AG04449 (cell line): ENCODE measurements at regions not wholly inside any gene's neighbourhood (a gene's known extent, or its start where the extent isn't known, plus 50 kb on each side); places are given as distances from the start of the nearest gene placed in this dataset.

Source experiments
- CTCF ChIA-PET: fragments of 350-600 bp; formaldehyde crosslinking; extraction: SDS; loops from one replicate; lab custom pipeline; 2021; ENCODE audit warnings: antibody characterized with exemption; lab: Yijun Ruan, JAX
- POLR2A ChIA-PET: fragments of 400-600, 350-600 bp; formaldehyde crosslinking; extraction: SDS; loops from one replicate; lab custom pipeline; 2020; ENCODE audit warnings: antibody characterized with exemption, inconsistent platforms; lab: Yijun Ruan, JAX
- DNase-seq: peaks from one replicate; pipeline ENCODE4 v3.0.0-alpha.2; 2010; ENCODE audit warnings: low read depth, low spot score
- H3K4me3 ChIP-seq: 2 replicates; pipeline ENCODE4 v1.5.1; 2011; ENCODE audit warnings: low read depth, mild to moderate bottlenecking, control low read depth, low read length
- TF ChIP-seq, protein P1 (sequence below): IDR thresholded peaks from one replicate; pipeline ENCODE4 v1.5.1; 2011; ENCODE audit warnings: mild to moderate bottlenecking, moderate library complexity, low read length, control low read depth, inconsistent platforms; ENCODE audit not compliant: insufficient read depth; ENCODE audit errors: missing control alignments

DNA sequence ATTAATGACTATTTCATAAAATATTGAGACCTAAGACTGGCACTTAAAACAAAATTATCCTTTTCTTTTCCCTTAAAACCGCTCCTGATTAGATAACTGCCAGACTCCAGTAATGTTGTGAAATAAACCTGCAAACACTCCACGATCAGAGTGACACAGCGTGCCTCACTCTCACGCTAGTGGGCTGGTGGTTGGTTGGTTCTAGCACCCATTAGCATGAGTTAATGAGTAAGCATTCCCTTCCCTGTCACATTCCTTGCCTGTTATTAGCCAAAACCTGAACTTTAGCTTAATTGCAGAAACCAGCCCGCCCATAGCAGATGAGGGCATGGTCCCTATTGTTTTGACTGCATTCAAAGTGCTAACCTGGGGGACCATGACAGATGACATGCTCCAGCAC, 193.4 kb downstream of the CD83 start:
- CTCF ChIA-PET, result interaction anchor here (0.9 kb wide), 1 partner anchor 9 kb away, joined by 4 read pairs; no protein-coding TSS in a partner anchor
- TF ChIP-seq, protein P1, sequence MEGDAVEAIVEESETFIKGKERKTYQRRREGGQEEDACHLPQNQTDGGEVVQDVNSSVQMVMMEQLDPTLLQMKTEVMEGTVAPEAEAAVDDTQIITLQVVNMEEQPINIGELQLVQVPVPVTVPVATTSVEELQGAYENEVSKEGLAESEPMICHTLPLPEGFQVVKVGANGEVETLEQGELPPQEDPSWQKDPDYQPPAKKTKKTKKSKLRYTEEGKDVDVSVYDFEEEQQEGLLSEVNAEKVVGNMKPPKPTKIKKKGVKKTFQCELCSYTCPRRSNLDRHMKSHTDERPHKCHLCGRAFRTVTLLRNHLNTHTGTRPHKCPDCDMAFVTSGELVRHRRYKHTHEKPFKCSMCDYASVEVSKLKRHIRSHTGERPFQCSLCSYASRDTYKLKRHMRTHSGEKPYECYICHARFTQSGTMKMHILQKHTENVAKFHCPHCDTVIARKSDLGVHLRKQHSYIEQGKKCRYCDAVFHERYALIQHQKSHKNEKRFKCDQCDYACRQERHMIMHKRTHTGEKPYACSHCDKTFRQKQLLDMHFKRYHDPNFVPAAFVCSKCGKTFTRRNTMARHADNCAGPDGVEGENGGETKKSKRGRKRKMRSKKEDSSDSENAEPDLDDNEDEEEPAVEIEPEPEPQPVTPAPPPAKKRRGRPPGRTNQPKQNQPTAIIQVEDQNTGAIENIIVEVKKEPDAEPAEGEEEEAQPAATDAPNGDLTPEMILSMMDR, result no peak
- no peak overlapping the region for H3K4me3 ChIP-seq
- DNase-seq, result no peak
- POLR2A ChIA-PET, result no interaction called here

DNA sequence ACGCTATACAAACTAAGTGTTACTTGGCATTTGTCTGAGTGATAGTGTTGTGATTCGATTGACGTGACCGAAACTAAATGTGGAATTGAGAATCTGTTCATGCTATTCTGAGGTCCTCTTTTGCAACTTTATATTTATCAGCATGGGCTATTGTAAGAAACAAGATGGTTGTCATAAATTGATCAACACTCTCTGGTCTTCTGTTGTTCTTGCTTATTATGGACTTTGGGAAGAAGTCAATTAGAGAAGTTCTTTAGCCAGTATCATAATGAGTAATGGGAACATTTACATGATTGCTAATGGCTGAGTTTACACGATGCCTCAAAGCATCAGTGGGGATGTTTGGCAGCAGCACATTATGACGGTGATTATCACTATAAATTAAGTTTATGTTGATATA, 195.0 kb downstream of the CD83 start:
- no peak overlapping the region for H3K4me3 ChIP-seq
- ChIA-PET POLR2A (no interaction called here), CTCF (no interaction called here)
- no peak for DNase-seq
- TF ChIP-seq, protein P1, result no peak

DNA sequence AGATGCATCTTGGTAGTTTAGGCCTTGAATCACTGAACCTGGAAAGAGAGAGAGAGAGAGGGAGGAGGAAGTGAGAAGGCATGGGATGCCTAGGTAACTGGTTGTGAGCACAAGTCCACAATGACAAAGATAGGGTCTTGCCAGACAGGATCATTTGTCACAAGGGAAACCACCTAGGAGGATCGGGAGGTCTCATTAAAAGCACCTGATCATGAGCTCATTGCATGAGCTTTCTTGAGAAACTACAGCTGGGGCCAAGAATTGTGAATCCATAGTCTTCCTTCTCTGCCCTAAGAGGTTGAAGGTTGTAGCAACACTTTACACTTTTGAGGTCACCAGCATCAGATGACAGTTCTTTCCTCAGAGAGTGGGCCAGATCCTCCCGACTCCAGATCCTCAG, 195.7 kb downstream of the CD83 start:
- no peak overlapping the region for H3K4me3 ChIP-seq
- ChIA-PET CTCF (no interaction called here), POLR2A (no interaction called here)
- no peak for DNase-seq
- TF ChIP-seq, protein P1, result no peak

DNA sequence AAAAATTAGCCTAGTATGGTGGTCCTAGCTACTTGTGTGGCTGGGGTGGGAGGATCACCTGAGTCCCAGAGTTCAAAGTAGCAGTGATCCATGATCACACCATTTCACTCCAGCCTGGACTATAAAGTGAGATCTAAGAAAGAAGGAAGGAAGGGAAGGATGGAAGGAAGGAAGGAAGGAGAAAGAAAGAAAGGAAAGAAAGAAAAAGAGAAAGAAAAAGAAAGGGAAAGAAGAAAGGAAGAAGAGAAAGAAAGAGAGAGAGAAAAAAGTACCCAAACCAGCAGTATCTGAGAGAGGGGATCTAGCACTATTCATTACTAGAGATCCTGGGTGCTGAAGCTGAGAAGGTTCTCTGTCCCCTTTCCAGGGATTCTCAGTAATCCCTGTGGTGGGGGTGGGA, 197.8 kb downstream of the CD83 start:
- CTCF ChIA-PET, result no interaction called here
- no peak overlapping the region for H3K4me3 ChIP-seq
- TF ChIP-seq, protein P1, result no peak
- DNase-seq, result no peak
- POLR2A ChIA-PET, result no interaction called here

DNA sequence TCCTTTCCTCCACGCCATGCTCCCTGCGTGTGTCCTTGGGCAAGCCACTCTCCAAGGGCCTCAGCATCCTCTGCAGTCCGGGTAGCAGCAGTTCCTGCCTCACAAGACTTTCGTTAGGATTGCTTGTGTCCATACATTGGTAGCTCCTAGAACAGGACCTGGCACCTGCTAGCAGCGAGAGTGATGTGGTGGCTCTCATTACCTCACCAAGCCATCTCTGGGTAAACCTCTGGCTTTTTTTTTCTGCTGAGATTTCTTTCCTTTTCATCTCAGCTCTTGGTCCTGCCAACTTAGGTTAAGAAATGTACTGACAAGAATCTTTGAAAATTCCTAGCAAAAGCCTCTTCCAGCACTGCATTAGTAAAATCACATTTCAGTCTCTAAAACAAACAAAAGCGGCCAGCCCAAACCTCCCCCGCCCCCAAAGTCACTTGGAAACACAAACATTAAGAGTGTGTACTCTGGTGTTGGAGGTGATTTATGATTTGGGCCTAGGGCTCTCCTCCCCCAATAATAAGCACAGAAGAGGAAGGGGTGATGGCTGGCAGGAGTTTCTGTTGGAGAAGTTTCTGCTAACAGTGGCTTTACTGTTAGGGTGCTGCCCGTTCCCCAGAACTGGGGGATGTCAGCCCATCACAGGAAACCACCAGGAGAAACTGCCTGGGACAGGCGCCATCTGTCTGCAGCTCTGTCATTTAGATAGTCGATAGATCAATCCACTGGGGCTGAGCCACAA, 199.2 kb downstream of the CD83 start:
- CTCF ChIA-PET, result interaction anchor here (1.1 kb wide), 1 partner anchor 22 kb away, joined by 3 read pairs; no protein-coding TSS in a partner anchor
- no peak overlapping the region for H3K4me3 ChIP-seq
- TF ChIP-seq, protein P1, result no peak
- no peak for DNase-seq
- POLR2A ChIA-PET, result no interaction called here

DNA sequence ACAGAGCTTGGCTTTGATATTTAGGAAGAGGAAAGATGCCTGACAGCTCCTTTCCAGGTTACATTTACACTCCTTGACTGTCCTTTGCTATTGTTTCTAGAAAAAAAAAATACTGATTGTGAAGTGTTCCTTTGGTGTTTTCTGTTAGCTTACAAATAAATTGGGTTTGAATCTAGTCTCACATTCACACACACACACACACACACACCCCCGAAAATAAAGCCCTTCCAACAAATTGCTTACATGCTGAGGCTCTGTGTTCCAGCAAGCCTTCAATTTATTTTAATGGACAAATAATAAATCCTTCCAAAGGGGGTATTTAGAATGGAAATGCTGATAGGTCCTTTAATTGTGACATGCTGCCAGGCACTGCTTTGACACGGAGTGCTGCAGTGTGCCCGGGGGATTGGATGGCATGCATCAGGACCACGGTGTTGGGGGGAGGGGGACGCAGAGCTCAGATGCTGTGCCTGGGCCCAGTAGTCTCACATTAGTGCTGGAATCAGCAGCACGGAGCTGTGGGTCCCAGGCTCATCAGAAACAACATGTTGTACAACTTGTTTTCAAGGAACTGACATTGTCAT, 199.9 kb downstream of the CD83 start:
- H3K4me3 ChIP-seq, result no peak overlapping the region
- CTCF ChIA-PET, result interaction anchor here (1.1 kb wide), 1 partner anchor 22 kb away, joined by 3 read pairs; no protein-coding TSS in a partner anchor
- DNase-seq, result no peak
- POLR2A ChIA-PET, result no interaction called here
- TF ChIP-seq, protein P1, result no peak
